Fibroblast of lung (primary cell): ENCODE measurements at regions not wholly inside any gene's neighbourhood (a gene's known extent, or its start where the extent isn't known, plus 50 kb on each side); places are given as distances from the start of the nearest gene placed in this dataset.

ENCODE experiments used
- DNase-seq, 2 donors: peaks; one replicate each; pipeline versions ENCODE4 v3.0.0 to v3.0.0-alpha.2; 2010; ENCODE audit warnings: low read depth in 2 of 2
- H2AFZ ChIP-seq: 2 replicates; pipeline ENCODE4 v1.5.1; 2012; ENCODE audit warnings: low read length, control low read depth, inconsistent platforms
- H3K27ac ChIP-seq: 2 replicates; pipeline ENCODE4 v1.5.1; 2011; ENCODE audit warnings: low read length, control low read depth; ENCODE audit not compliant: insufficient read depth
- H3K27me3 ChIP-seq: 2 replicates; pipeline ENCODE4 v1.5.1; 2011; ENCODE audit warnings: mild to moderate bottlenecking, low read length; ENCODE audit not compliant: control insufficient read depth, insufficient read depth
- H3K36me3 ChIP-seq: 2 replicates; pipeline ENCODE4 v1.5.1; 2011; ENCODE audit warnings: low read length; ENCODE audit not compliant: control insufficient read depth, insufficient read depth
- H3K4me1 ChIP-seq: 2 replicates; pipeline ENCODE4 v1.5.1; 2011; ENCODE audit warnings: low read length; ENCODE audit not compliant: control insufficient read depth, insufficient read depth; ENCODE audit errors: extremely low read depth
- H3K4me2 ChIP-seq: 2 replicates; pipeline ENCODE4 v1.5.1; 2011; ENCODE audit warnings: low read length, control low read depth; ENCODE audit not compliant: insufficient read depth; ENCODE audit errors: extremely low read depth
- H3K4me3 ChIP-seq, 4 experiments: fragments of 200-600 bp in 1 of 4; sonication (generic) in 1 of 4; replicated peaks in 1 of 4; 2 replicates each; pipeline ENCODE4 v1.5.1; 2011 to 2016; ENCODE audit warnings: low read length in 4 of 4, low read depth in 3 of 4, mild to moderate bottlenecking in 3 of 4, control low read depth in 2 of 4, inconsistent platforms in 1 of 4, mixed read lengths in 1 of 4; ENCODE audit not compliant: insufficient read depth in 1 of 4; ENCODE audit errors: control extremely low read depth in 1 of 4
- H3K79me2 ChIP-seq: 2 replicates; pipeline ENCODE4 v1.5.1; 2012; ENCODE audit warnings: mild to moderate bottlenecking, low read length, inconsistent platforms; ENCODE audit not compliant: control insufficient read depth, insufficient read depth
- H3K9ac ChIP-seq: 2 replicates; pipeline ENCODE4 v1.5.1; 2011; ENCODE audit warnings: mild to moderate bottlenecking, low read length, control low read depth; ENCODE audit not compliant: insufficient read depth
- H3K9me3 ChIP-seq: 2 replicates; pipeline ENCODE4 v1.5.1; 2012; ENCODE audit warnings: low read depth, low read length; ENCODE audit not compliant: control insufficient read depth, insufficient read depth
- H4K20me1 ChIP-seq: 2 replicates; pipeline ENCODE4 v1.5.1; 2011; ENCODE audit warnings: low read length; ENCODE audit not compliant: control insufficient read depth, insufficient read depth; ENCODE audit errors: extremely low read depth
- CTCF ChIP-seq, 2 donors: IDR thresholded peaks in 1 of 2; conservative IDR thresholded peaks in 1 of 2; 1 replicate in 1 of 2; 2 replicates in 1 of 2; pipeline ENCODE4 v1.5.1; 2011 to 2012; ENCODE audit warnings: low read length in 2 of 2, control low read depth in 1 of 2, inconsistent platforms in 1 of 2, low read depth in 1 of 2, mild to moderate bottlenecking in 1 of 2
- EZH2 ChIP-seq: IDR thresholded peaks from 2 replicates; pipeline ENCODE4 v1.5.1; 2012; ENCODE audit warnings: low read length, control low read depth, mild to moderate bottlenecking; ENCODE audit errors: missing control alignments

DNA sequence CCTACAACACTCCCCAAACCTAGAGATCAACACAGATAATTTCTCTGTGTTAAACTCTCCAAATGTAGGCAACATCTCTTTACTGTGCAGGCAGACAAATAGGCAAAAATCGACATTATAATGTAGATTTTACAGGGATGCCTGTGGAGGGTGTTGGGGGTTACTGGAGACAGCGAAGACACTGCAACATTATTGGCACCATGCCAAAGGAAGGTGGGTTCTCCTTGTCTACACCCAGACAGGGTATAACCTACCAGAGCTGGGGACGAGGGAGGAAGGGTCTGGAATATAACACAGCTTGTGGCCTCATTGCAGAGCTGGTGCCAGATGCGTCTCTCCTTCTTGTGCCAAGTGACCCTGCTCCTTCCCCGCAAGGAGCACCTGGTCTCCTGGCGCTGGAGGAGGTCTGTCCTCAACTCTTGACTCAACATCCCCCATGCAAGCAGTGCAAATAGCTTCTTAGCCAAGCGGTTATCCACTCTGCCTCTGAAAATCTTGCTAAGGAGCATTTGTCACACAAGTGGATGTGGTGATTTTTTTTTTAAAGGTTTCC is 404.0 kb downstream of the PRDM2 start:
- Histone ChIP-seq H4K20me1 (no peaks in the 10 kb centered on the region), H2AFZ (no peak overlapping the region), H3K4me1 (no peaks in the 10 kb centered on the region), H3K36me3 (no peaks in the 10 kb centered on the region), H3K27ac (no peak overlapping the region), H3K27me3 (no peaks in the 10 kb centered on the region), H3K4me2 (no peak overlapping the region), H3K4me3 (no peak overlapping the region), H3K9ac (no peak overlapping the region), H3K79me2 (no peaks in the 10 kb centered on the region), H3K9me3 (no peaks in the 10 kb centered on the region)
- no peak for TF ChIP-seq EZH2
- TF ChIP-seq CTCF (conservative IDR thresholded peaks at IDR 0.05 in 1 of 2, IDR thresholded peaks at IDR 0.05 in 1 of 2; ENCODE audit: low read depth in 1 of 2, low read length in 2 of 2), result no peak
- DNase-seq, result no peak

- no peaks in the 10 kb centered on the region for H4K20me1 ChIP-seq
- no peaks in the 10 kb centered on the region for H3K27me3 ChIP-seq
- H3K4me1 ChIP-seq, result no peaks in the 10 kb centered on the region
- DNase-seq, result no peak
- no peak overlapping the region for H2AFZ ChIP-seq
- no peaks in the 10 kb centered on the region for H3K9me3 ChIP-seq
- TF ChIP-seq CTCF (conservative IDR thresholded peaks at IDR 0.05 in 1 of 2, IDR thresholded peaks at IDR 0.05 in 1 of 2; ENCODE audit: low read depth in 1 of 2, low read length in 2 of 2) (no peak), EZH2 (no peak)
- no peak overlapping the region for H3K27ac ChIP-seq
- no peaks in the 10 kb centered on the region for H3K79me2 ChIP-seq
- no peak overlapping the region for H3K4me2 ChIP-seq
- H3K9ac ChIP-seq, result no peak overlapping the region
- H3K4me3 ChIP-seq, result no peak overlapping the region
- no peaks in the 10 kb centered on the region for H3K36me3 ChIP-seq
These were observed 406.1 kb downstream of the PRDM2 start for GRCh38 chr1:14106126-14106525.

DNA sequence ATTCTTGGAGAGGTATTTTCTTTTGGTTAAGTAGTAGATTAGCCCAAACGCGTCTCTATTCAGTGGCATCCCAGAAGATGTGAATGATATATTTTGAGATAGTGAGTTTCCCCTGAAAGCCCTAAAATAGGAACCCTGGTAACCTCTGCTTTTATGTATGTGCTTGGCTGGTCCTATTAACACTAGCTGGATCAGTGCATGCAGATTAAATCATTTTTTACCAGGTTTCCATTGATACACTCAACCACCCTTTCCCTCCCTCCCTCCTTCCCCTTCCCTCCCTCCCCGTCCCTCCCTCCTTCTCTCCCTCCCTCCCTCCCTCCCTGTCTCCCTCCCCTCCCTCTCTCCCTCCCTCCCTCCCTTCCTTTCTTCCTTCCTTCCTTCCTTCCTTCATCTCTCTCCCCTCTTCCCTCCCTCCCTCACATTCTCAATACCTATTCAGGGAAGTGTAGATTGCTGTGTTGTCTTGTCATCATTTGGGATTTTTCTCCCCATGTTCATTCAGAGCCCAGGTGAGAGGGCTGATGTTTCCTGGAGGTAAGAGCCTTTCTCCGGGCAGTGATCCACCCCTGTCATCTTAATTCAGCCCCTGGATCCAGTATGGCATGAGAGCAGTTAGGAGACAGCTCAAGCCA is 406.8 kb downstream of the PRDM2 start:
- no peaks in the 10 kb centered on the region for H3K4me1 ChIP-seq
- no peak overlapping the region for H3K4me2 ChIP-seq

More for the DNA sequence above, 406.8 kb downstream of the PRDM2 start:
- no peaks in the 10 kb centered on the region for H3K79me2 ChIP-seq
- no peak overlapping the region for H3K27ac ChIP-seq
- no peaks in the 10 kb centered on the region for H3K9me3 ChIP-seq
- H4K20me1 ChIP-seq, result no peaks in the 10 kb centered on the region
- H3K9ac ChIP-seq, result no peak overlapping the region
- TF ChIP-seq CTCF (conservative IDR thresholded peaks at IDR 0.05 in 1 of 2, IDR thresholded peaks at IDR 0.05 in 1 of 2; ENCODE audit: low read depth in 1 of 2, low read length in 2 of 2), result no peak
- TF ChIP-seq EZH2, result no peak
- H3K36me3 ChIP-seq, result no peaks in the 10 kb centered on the region
- H2AFZ ChIP-seq, result no peak overlapping the region
- no peak for DNase-seq
- no peak overlapping the region for H3K4me3 ChIP-seq
- H3K27me3 ChIP-seq, result no peaks in the 10 kb centered on the region
